GM19238 (cell line): ENCODE measurements at regions not wholly inside any gene's neighbourhood (a gene's known extent, or its start where the extent isn't known, plus 50 kb on each side); places are given as distances from the start of the nearest gene placed in this dataset.

ENCODE experiments used
- DNase-seq: peaks from one replicate; pipeline ENCODE4 v3.0.0; 2011; ENCODE audit warnings: low spot score; ENCODE audit not compliant: insufficient read length

DNA sequence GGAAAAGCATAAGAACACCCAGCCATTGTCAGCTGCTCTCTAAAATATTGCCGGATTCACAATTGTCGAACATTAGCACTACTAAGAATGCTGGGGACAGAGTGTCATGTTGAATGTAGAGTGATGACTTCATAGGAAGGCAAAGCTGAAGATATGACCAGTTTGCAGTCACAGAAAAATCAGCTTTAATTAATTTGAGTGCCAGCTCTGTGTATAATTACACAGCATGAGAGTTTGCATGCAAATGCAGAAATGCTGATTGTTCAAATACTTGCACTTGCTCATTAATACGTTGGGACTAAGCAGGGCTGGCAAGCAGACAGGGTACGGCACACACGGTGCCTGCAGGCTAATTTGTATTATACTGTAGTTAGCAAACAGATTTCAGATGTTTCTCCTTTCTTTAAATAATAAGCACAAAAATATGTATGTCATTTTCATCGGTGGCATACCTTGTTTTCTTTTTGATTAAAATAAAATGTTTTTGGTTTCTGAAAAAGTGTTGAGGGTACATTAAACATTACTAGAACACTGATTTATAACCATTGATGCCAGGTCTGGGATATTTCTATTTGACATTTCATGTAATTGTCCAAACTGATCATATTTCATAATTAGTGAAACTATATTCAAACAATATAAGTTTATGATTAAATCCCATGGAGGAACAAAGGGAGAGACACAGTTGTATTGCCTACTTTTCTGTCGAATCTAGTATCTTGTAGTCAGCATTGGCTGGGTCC lies 99.8 kb upstream of the ADGRL2 start:
- no peak for DNase-seq

DNA sequence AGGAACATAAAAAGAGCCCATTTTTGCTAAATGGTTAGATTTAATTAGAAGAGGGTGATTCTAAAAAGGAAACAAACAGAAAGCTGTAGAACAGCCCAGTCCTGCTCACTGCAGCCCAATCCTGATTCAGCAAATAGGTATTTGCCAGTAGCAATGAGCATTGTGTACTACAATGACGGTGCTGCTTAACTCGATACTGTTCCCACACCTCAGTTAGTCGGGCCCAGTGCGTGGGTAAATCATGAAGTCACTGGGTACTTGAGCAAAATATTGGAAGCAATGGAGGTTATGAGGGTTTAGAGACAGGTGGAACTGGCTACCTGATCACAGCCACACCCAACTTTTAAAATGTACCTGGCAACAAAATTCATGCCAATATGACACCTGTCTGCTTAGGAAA lies 101.5 kb upstream of the ADGRL2 start:
- no peak for DNase-seq

DNA sequence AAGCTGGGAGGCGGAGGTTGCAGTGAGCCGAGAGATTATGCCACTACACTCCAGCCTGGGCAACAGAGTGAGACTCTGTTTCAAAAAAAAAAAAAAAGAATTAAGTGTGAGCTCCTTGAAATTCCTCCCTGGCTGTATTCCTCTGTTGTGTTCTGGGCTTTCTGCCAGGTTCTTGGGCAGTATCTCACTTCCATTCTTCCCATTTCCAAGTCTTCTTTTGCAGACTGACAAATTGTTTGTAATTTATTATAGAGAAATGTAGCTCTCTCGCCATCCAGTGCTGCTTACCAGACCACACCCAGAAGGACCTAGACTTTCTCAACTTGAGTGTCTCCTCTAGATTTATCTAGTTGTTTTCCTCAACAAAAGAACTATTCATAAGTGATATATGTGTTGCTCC lies 105.0 kb upstream of the ADGRL2 start:
- DNase-seq = no peak

DNA sequence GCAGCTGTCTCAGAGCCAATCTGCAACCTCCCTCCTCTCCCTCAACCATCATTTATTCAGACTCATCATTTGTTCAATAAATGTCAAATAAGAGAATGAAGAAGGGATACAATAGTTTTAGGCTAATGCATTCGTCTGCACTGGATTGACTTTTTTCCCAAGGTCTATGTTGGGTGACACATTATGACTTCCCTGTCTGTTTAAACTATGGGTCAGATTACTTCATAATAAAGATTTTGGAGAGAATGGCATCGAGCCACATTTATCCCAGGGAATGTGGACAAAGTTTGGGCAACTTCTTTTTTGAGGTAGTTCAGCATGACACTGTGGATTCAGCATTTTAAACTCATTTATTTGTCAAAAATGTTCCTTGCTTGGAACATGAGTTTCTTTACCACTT lies 107.4 kb upstream of the ADGRL2 start:
- DNase-seq = no peak

DNA sequence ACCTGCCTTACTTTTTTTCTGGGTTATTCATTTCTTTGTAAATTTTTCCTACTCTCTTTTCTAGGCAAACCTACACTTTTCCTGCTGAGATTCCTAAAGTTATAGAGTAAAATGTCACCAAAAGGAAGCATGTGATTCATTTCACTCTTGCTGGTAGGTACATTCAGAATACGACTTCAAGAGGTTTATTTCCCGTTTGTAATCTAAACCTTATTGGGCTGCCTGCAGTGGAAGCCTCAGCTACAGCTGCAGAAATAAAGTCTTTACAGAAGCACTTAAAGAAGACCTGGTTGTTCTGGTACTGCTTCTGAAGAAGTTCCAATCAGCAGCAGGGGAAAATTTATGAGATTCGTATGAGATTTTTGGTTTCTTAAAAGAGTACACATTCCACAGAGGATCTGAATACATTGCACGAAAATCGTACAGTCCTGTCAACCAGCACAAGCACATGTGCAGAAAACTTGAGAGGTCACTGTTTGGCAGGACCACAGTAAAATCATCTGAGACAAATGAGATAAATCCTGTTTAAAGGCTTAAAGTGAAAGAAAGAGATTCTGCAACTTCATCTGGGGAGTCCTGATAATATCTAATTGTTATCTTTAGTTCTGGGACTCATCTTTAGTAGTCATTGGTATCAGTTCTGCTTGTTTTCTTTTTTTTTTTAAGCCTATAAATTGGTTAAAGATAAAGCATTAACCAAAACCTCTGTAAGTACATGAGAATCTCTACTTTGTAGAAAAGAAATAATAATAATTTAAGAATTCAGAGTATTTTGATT lies 109.9 kb upstream of the ADGRL2 start:
- no peak for DNase-seq

DNA sequence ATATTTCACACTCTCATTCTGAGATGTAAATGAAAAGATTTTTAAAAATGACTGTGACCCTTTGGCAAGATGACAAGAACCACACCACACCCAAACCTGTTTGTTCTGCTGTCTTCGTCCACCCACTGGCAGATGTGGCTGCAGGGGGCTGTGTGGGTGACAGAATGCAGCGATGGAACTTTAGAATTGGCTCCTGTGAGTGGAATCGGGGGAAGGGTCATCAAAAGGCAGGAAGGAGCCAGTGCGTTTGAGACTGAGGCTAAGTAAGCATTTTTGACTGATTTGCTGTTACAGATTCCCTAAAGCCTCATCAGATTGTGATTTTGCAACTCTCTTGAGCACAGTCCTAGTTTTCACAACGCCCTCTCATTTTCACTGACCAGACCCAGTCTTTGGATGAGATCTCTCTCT lies 111.2 kb upstream of the ADGRL2 start:
- no peak for DNase-seq

DNA sequence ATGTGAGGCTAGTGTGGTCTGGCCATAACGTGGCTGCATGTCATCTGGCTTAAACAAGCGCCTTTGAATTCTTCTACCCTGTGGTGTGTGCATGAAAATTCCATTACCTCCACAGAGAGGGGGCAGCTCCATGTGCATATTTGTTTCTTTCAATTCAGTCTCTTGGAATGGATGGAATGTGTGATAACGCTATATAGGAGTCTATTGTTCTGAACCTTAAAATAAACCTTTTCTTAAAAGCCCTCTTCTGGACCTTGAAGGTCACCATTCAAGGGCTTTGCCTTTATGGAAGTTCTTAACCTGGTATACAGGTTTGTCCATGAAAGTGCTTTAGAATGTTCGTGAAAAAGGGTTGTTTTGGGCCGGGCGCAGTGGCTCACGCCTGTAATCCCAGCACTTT lies 118.2 kb upstream of the ADGRL2 start:
- DNase-seq = no peak

DNA sequence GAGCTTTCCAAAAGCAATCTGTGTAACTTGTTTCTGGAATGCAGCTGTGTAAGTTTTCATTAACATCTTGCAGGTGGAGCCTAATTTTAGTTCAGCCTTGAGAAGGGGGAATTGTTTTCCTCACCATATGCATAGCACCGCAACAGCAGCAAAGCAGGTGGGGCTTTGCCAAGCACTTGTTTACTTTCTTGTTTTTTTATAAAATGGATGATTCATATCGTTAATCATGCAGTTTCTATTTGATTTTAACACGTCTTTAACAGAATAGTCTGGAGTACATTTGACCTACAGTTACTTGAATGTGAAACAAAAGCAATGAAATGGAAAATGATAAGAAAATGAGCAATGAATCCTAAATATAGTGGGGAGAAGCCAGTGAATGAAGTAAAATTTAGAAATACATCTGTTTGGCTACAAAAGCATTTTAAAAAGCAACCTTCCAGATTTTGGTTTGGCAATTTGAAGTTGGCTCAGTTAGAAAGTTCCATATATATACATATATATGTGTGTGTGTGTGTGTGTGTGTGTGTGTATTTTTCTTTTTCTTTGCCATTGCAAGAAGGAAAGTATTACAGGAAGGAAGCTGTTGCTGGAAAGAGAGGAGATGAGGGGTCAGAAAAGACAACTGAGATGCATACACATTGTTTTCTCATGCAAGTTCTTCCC lies 119.0 kb upstream of the ADGRL2 start:
- no peak for DNase-seq

DNA sequence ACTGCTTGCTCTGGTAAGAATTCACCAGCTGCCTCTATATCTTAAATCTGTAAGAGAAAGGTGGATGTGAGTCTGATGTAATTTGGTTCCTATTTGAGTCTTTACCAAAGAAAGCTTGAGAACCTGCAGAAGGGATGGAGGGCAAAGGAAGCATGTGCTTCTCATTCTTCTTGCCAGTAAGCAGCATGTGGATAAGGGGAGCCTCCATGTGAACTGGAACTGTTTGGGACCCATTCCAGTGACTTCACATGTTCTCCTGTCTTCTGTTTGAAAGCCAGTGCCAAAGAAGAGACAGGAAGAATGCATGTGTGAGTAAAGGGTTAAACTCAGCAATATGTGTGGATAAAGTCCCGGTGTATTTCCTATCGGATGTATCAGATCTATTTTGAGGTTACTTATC lies 119.6 kb upstream of the ADGRL2 start:
- DNase-seq = no peak

DNA sequence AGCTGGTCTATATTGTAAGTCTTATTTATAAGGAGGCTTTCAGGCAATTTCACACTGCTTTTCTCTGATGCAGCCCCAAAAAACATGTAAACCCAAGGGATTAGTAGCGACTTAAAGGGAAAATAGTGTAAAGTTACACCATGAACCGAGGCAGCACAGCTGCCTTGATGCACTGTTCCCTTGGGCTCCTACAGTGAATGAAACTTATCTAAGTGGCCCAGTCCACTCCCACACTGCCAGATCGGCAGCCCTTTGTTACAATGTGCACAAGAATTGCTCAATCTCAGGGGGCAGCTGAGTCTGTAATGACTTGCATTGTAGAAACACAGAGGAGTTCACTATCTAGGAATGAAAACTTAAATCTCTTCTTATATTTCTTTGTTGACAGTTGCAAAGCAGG lies 120.8 kb upstream of the ADGRL2 start:
- DNase-seq = no peak

DNA sequence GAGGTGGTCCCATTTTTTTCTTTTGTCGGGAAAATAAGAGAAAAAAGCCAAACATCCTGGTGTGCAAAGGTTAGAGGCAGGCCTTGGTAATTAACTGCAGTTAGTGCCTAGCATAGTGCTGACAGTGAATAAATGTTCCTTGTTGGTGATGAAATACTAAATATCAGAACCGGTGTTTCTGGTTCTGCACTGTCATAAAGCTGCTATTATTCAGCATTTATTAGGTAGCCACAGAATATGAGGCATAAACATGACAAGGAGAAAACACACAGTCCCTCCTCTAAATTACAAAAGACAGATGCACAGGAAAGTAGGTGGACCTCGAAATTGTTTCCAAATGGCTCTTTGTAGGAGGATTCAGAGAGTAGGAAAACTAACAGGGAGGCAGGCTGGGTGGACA lies 122.0 kb upstream of the ADGRL2 start:
- no peak for DNase-seq

DNA sequence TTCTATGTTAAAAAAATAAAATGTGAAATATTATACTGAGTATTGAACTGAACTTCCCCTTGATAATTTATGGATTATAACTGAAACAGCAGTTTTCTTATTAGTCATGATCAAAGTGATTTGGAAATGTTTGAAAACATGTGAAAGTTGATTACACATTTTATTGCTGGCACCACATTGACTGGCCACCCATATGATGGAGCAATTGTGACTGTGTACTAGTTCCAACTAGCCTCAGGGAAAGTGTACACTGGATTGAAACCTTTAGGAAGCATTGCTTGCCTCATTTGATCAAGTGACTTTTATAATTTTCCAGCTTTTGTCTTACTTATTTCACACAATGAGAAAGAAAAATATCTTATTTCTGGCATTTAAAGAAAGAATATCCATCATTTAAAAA lies 128.0 kb upstream of the ADGRL2 start:
- DNase-seq = no peak

DNA sequence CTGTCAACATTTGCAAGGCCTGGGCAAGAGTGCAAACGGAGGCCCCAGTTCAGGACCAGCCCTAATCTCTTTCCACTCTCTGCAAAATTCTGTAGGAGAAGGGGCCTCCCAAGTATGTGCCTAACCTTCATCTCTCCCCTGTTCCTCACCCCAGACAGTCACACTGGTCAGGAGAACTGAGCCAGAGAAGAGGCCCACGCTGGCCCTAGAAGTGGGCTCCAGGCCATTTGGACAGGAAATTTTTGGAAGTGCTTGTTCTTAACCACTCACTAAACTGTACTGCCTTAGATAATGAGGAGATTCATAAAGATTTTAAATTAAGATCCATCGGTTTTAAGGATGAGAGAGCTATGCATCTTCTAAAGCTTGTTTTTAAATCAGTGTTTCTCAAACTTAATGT lies 129.7 kb upstream of the ADGRL2 start:
- DNase-seq = no peak

DNA sequence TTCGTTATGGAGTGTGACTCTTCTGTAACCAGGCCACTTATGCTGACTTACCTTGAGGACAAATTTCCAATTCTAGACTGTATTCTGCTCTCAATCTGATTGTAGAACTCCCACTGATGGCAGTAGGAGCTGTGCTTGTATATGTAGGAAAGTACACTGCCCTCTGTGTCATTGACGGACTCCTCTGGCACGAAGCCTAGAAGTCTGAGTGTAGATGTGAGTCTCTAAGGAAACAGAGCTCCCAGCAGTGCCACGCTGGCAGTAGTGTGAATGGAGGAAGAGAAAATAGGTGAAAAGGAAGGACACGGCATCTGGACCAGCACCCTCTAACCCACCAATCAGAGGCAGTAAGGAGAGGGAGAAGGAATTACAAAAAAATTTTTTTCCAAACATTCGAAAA lies 130.4 kb upstream of the ADGRL2 start:
- no peak for DNase-seq

DNA sequence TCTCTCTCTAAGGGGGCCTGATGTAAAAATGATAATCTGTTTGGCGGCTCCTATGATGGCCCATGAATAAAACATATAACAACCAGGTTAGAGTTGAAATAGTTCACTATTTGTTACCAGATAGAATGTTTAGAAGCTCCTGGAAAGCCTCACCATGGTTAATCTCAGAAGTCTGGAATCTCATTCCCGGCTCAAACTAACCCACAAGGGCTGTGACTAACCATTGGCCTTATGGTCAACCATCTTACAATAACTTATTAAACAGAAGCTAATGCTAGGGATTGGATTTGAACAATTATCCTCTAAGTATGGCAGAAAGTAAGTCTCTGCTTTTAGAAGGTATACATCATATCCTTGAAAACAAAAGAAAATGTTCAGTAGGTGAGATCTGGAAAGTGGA lies 134.1 kb upstream of the ADGRL2 start:
- no peak for DNase-seq

DNA sequence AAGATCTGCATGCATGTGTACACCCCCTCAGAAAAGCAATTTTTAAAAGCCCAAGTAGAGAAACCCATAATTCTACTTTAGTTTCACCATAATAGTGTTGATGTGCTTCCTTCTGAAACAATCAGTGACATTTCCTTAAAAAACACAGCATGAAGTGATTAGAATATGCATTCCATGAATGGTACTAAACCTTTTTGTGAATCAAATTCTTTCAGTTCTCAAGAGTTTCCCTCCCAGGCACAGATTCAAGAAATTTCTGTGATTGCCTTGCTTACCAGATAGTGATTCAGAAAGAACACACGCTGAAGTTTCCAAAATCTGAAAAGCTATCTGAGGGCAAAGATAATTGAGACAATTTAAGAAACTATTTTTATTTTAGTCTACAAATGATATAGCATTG lies 136.4 kb upstream of the ADGRL2 start:
- DNase-seq = no peak

DNA sequence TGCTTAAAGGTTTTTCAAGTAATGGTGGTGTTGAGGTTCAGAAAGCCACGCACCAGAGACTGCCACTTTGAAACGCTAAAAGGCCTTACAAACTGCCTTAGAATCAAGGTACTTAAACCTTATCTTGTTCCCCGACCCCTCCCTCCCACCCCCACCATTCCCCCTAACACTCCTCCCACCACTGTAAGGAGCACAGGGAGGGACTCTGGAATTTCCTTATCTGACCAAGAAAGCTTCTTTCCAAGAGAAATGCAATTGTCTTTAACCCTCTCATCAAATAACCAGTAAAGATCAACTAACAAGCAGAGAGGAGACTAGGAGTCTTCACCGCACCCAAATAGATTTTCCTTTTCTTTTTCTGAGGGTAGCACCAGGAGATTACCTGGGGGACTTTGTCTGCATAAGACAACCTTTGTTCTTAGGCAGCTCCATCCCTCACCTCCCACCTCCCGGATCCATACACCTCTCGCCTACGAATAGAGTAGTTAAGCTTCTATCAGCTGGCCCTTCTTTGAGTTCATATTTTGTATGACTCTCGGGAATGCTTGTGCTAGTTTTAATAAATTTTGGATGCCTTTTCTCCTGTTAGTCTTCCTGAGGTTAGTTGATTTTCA lies 137.7 kb upstream of the ADGRL2 start:
- no peak for DNase-seq

DNA sequence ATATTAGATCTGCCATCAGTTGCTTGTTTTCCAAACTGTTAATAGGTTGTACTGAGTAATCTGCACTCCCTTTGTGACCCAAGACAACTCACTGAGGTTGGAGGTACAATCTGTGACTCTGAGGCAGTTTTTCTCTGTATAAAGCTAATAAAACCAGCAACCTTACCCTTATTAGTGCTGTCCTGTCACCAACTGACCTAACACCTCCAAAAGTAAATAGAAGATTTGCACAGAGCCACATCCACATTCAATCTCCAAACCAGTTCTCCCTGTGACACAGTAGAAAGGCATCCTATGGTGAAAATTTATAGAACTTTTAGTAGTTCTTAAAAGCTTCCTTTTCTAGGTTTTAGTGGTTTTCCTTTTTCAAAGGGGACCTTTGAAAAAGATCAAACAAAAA lies 140.4 kb upstream of the ADGRL2 start:
- no peak for DNase-seq

DNA sequence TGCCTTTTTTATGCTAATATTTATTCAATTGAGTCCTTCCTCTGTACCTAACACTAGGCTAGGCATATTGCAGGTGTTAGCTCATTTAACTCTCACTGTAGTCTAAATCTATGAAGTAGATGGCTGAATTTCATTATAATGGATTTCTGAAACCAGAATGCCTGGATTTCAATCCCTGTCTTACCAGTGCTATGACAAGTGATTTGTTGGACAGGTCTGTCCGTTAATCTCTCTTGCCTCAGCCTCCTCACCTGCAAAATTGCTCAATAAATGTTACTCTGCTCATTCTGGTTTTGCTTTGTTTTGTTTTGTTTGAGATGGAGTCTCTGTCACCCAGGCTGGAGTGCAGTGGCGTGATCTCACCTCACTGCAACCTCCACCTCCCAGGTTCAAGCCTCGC lies 146.1 kb upstream of the ADGRL2 start:
- DNase-seq = no peak

DNA sequence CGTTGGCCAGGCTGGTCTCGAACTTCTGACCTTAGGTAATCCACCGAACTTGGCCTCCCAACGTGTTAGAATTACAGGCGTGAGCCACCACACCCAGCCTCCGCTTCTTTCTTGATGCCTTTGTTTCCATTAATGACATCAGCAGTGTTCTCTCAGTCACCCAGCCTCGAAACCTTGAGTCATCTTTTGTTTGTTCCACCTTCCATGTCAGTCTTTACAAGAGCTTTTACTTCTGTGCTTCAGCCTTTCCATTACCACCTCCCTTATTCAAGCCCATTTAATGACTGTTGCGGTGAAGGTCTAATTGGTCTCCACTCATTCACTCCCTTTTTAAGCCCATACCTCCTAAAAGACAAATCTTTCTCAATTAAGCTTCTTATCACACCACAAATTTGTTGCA lies 146.6 kb upstream of the ADGRL2 start:
- no peak for DNase-seq

DNA sequence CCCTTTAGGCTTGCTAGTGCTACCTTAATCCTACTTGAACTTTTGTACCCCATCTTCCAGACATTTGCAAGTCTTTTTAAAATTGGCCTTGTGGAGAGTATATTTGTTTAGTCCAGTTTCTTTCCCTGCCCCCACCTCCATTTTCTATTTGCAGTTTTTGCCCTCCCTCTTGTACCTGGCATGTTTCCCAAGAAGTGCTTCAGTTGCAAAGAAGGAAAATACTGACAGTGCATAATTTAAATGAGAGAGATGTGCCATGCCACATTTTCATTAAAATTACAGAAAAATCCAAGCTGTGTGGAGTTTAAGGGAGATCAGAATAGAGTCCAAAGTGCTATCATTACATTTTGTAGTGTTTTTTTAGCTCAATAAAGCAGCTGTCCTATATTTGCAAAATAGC lies 150.0 kb upstream of the ADGRL2 start:
- no peak for DNase-seq

DNA sequence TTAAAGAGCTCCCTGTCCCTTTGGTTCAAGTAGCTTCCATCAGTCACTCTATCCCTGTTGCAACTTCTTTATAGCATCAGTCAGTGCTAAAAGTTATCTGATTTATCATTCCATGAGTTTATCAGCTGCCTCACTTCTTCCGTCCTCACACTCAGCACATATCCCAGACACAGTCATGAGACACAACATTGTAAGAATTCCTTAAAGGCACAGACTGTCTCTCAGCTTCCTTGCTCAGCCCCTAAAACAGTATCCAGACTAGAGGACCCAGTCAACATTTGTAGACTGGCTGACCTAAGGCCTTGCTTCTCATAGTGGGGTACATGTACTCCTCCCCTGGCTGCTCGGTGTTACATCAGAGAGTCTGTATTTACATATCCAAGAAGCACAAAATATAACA lies 164.9 kb upstream of the ADGRL2 start:
- DNase-seq = no peak
